SKM-1 (cell line): ENCODE measurements at regions not wholly inside any gene's neighbourhood (a gene's known extent, or its start where the extent isn't known, plus 50 kb on each side); places are given as distances from the start of the nearest gene placed in this dataset.
"Not testable (repeated sequence)": the region's sequence is repeated elsewhere in the genome, so short reads cannot be mapped to it uniquely, and the experiment has no call there.

ENCODE experiments used
- DNase-seq: peaks from one replicate; lab custom pipeline; 2025; ENCODE audit not compliant: unreplicated experiment; lab: John Stamatoyannopoulos, UW

- no peak for DNase-seq
These were observed 232.6 kb upstream of the FERD3L start for GRCh38 chr7:19377611-19378344.

- peak; percentile 22 for DNase-seq
These were observed 231.3 kb upstream of the FERD3L start for GRCh38 chr7:19376538-19376937.

- no peak for DNase-seq
These were observed 230.8 kb upstream of the FERD3L start for GRCh38 chr7:19375976-19376375.

GRCh38 chr7:19373334-19373733 lies 228.1 kb upstream of the FERD3L start:
- no peak for DNase-seq

- no peak for DNase-seq
These were observed 224.6 kb upstream of the FERD3L start for GRCh38 chr7:19369806-19370205.

- no peak for DNase-seq
These were observed 224.0 kb upstream of the FERD3L start for GRCh38 chr7:19369182-19369581.

GRCh38 chr7:19368491-19368925 lies 223.3 kb upstream of the FERD3L start:
- DNase-seq, result no peak

- no peak for DNase-seq
These were observed 219.7 kb upstream of the FERD3L start for GRCh38 chr7:19364950-19365349.

- DNase-seq, result no peak
These were observed 216.9 kb upstream of the FERD3L start for GRCh38 chr7:19362099-19362498.

- no peak for DNase-seq
These were observed 208.0 kb upstream of the FERD3L start for GRCh38 chr7:19353180-19353579.

GRCh38 chr7:19352305-19352695 lies 207.1 kb upstream of the FERD3L start:
- DNase-seq, result no peak

GRCh38 chr7:19351341-19352304 lies 206.4 kb upstream of the FERD3L start:
- no peak for DNase-seq

- DNase-seq, result no peak
These were observed 194.3 kb upstream of the FERD3L start for GRCh38 chr7:19339512-19339911.

- not testable (repeated sequence) for DNase-seq
These were observed 193.3 kb upstream of the FERD3L start for GRCh38 chr7:19338512-19338911.

GRCh38 chr7:19336836-19337383 lies 191.7 kb upstream of the FERD3L start:
- no peak for DNase-seq

GRCh38 chr7:19333706-19334105 lies 188.5 kb upstream of the FERD3L start:
- no peak for DNase-seq

- DNase-seq, result no peak
These were observed 181.8 kb upstream of the FERD3L start for GRCh38 chr7:19327018-19327417.

- DNase-seq, result no peak
These were observed 176.8 kb upstream of the FERD3L start for GRCh38 chr7:19322002-19322401.

GRCh38 chr7:19318287-19318686 lies 173.1 kb upstream of the FERD3L start:
- no peak for DNase-seq

- no peak for DNase-seq
These were observed 172.2 kb upstream of the FERD3L start for GRCh38 chr7:19317461-19317860.

- no peak for DNase-seq
These were observed 167.2 kb upstream of the FERD3L start for GRCh38 chr7:19312416-19312815.

GRCh38 chr7:19307554-19307953 lies 162.3 kb upstream of the FERD3L start:
- no peak for DNase-seq
